ENCODE measurements at regions not wholly inside any gene's neighbourhood (a gene's known extent, or its start where the extent isn't known, plus 50 kb on each side); places are given as distances from the start of the nearest gene placed in this dataset.

DNA sequence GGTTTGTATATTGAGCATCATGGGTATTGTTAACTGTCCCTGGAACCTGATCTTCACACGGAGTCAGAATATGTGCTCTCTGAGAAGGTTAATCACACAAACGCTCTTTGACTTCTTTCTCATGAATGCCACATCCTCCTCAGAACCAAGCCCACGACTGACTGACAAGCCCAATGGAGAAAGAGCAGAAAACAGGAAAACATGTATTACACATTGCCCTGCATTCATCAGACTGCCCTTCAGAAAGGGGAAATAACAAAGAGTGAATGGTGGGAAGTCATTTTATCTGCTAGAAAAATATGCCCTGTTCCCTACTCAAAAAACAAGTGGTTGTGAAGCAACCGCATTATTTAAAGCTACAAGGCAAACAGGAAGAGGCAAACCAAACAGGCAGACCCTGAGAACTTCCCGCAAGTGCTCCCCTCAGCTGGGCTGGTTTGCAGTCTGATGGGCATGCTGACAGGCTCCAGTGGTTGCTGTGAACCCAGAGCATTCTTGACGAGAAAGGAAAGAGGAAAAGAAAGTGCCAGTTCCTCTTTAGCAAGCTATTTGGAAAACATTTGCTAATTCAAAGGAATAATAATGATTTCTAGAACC is 172.9 kb upstream of the SETBP1 start:
- no peak for DNase-seq (ENCODE audit: low spot score)

DNA sequence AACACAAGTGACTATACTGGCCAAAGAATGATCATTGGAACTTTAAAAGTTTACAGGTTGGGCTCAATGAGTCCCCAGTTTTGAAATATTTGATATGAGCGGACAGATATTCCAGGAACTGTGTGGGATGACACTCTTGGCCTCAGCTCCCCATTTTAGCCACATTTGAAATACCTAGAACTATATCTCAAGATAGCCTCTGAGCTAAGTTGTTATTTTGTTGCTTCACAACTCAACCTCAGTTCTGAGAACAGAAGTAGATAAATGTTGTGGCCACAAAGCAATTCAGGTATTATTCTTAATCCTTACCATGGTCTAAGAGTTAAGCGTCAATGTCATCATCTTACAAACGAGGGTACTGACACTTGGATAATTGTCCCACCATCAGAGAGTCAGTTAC is 172.2 kb upstream of the SETBP1 start:
- DNase-seq (ENCODE audit: low spot score), result no peak

DNA sequence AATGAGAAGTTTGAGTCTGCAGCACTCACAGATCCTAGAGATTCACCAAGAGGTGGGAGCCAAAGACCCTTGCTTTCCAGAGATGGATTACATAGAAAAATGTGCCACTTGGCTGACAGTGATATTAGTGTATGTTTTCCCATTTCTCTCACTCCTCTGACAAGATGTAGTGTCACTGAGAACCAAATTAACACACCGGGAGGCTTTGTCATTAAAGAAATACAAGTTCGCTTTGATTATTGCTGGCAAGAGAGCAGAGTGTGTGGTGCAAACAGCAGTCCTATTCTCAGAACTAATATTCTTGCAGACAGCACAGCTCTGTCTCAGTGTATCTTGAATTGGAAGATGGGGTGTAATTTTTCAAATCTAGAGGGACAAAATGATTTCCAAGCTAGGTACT is 171.6 kb upstream of the SETBP1 start:
- DNase-seq (ENCODE audit: low spot score), result no peak

GRCh38 chr18:44510390-44510789 is 170.3 kb upstream of the SETBP1 start:
- DNase-seq (ENCODE audit: low spot score), result no peak

DNA sequence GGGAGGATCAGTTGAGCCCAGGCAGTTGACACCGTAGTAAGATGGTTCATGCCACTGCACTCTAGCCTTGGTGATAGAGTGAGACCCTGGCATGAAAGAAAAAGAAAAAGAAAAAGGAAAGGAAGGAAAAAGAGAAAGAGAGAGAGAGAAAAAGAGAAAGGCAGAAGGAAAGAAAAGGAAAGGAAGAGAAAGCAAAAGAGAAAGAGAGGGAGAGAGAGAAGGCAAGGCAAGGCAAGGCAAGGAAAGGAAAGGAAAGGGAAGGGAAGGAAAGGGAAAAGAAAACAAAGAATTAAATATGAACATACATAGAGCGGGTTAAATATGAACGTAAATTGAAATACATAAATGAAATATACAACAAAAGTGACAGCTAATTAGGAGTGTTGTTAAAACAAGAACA is 167.5 kb upstream of the SETBP1 start:
- no peak for DNase-seq (ENCODE audit: low spot score)

DNA sequence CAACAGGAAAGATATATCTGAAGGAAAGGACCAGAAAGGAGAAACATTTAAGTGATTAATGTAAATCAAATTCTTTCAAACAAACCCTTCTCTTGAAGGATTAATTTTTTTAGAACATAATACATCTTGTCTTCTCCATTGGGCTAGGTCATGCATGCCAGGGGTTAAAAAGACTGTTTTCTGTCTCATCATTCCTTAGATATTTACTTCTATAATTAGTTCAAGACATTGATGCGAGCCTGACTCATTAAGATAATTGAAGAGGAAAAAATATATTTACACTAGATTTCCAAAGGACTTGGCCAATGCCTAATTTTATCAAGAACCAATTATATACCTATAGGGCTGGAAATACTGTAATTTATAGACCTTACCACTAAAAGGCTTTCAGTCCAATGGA is 166.6 kb upstream of the SETBP1 start:
- no peak for DNase-seq (ENCODE audit: low spot score)

DNA sequence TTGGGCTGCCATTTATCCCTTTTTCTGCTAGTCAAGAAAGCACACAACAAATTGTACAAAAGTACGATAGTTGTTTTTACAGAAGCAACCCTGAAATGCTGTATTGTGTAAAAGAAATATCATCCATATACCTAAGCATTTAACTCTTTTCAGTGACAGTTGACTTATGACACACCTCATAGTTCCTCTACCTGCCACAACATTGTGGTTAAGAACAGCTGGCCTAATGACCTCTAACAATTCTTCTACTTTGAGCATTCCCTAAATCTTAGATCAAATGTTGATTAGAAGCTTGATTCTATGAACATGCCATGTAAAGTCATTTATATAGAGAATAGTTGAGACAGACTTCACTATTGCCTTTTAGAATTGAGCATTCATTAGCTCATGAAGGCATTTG is 165.9 kb upstream of the SETBP1 start:
- no peak for DNase-seq (ENCODE audit: low spot score)

GRCh38 chr18:44516450-44516849 is 164.2 kb upstream of the SETBP1 start:
- no peak for DNase-seq (ENCODE audit: low spot score)

- no peak for DNase-seq (ENCODE audit: low spot score)
Measured at GRCh38 chr18:44517136-44517535, 163.6 kb upstream of the SETBP1 start.

DNA sequence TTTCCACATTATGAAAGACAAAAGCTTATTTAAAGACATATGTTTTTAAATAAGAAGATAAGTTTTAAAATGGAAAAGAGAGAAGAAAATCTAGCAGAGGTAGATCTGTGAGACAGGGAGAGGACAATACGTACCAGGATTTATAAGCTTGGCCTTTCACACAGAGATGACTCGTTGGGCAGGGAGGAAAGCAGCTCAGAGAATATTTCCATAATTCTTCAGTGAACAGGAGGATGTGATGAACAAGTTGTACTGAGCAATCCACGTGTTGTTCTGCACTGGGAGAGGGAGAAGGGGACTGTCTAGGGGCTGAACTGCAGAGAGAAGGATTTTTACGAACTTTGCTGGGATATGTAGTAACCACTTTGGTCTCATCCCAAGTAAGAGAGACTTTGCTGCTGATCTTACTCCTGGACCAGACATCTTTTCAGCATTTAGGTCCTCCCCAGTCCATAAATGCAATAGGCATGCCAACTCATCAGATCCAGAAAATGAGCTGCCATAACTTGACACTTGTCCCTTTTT is 162.5 kb upstream of the SETBP1 start:
- DNase-seq (ENCODE audit: low spot score), result no peak

GRCh38 chr18:44518666-44519065 is 162.0 kb upstream of the SETBP1 start:
- no peak for DNase-seq (ENCODE audit: low spot score)

DNA sequence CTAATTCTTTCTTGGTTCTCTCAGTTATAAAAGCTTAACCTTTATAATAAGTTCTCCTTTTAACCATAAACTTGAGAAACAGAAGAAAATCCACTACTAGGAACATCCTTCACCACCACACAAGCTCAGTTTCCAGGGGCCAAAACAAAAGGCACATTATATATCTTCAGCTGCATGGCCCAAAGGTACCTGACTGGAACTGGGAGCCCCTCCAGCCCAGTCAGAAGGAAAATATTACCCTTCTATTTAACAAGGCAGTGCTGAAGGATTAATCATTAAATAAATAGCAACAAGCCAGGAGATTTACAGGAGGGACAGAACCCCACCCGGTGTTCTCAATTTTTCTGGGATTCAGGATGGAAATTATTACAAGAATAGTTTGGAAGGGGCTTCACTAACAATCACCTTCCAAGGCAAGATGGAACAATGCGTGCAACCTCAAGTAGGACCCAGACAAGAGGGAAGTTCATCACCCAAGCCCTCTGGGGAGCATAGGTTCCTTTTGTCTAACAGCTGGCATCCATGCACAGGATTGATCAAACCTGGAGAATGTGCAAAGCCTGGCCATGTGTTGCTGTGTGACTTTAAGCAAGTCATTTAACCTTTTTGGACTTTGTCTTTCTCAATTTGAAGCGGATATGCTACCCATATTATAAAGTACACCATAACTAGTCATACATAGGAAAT is 159.6 kb upstream of the SETBP1 start:
- no peak for DNase-seq (ENCODE audit: low spot score)

GRCh38 chr18:44521668-44522022 is 159.0 kb upstream of the SETBP1 start:
- DNase-seq (ENCODE audit: low spot score), result no peak

- DNase-seq (ENCODE audit: low spot score), result no peak
Measured at GRCh38 chr18:44526705-44527415, 153.8 kb upstream of the SETBP1 start.

- DNase-seq (ENCODE audit: low spot score), result no peak
Measured at GRCh38 chr18:44533071-44533470, 147.6 kb upstream of the SETBP1 start.

- DNase-seq (ENCODE audit: low spot score), result no peak
Measured at GRCh38 chr18:44536046-44536445, 144.6 kb upstream of the SETBP1 start.

- DNase-seq (ENCODE audit: low spot score), result no peak
Measured at GRCh38 chr18:44536619-44537018, 144.1 kb upstream of the SETBP1 start.

- DNase-seq (ENCODE audit: low spot score), result peak; percentile 12
Measured at GRCh38 chr18:44537526-44537925, 143.2 kb upstream of the SETBP1 start.

- no peak for DNase-seq (ENCODE audit: low spot score)
Measured at GRCh38 chr18:44539926-44540325, 140.8 kb upstream of the SETBP1 start.

- DNase-seq (ENCODE audit: low spot score), result no peak
Measured at GRCh38 chr18:44541159-44541558, 139.5 kb upstream of the SETBP1 start.

- DNase-seq (ENCODE audit: low spot score), result no peak
Measured at GRCh38 chr18:44541781-44542180, 138.9 kb upstream of the SETBP1 start.

DNA sequence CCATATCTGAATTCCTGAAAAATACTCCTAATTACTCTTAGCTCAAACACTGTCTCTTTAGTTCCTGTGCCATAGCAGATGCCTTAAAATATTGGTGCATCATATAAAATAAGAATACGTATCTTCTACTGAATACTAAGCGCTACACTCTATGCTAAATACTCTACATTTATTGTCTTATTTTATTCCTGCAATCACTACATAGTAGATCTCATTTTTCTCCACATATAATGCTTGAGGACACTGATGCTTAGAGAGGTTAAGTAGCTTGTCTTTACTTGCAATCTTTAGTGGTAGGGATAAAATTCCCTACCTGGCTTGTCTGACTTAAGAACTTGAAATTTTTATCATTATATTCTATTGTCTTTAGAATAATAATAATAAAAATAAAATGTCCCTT is 137.3 kb upstream of the SETBP1 start:
- no peak for DNase-seq (ENCODE audit: low spot score)

GRCh38 chr18:44545359-44545985 is 135.2 kb upstream of the SETBP1 start:
- no peak for DNase-seq (ENCODE audit: low spot score)
